H1 (cell line): ENCODE measurements at regions not wholly inside any gene's neighbourhood (a gene's known extent, or its start where the extent isn't known, plus 50 kb on each side); places are given as distances from the start of the nearest gene placed in this dataset.

Experiments used
- CTCF ChIA-PET: fragments of 300-600 bp; sonication (Branson Sonifier 250); formaldehyde crosslinking; loops from one replicate; lab custom pipeline; 2021; ENCODE audit not compliant: partially characterized antibody; lab: Charles Lee
- POLR2A ChIA-PET: fragments of 300-600 bp; sonication (Branson Sonifier 250); formaldehyde crosslinking; loops from one replicate; lab custom pipeline; 2021; ENCODE audit warnings: inconsistent platforms; ENCODE audit not compliant: partially characterized antibody; lab: Charles Lee
- DNase-seq, 2 experiments: peaks; one replicate each; pipeline versions ENCODE4 v3.0.0 to v3.0.0-alpha.2; 2010 to 2022; ENCODE audit warnings: low spot score in 2 of 2, low read depth in 1 of 2, mixed read lengths in 1 of 2
- FAIRE-seq: peaks from 2 replicates; lab custom pipeline; 2011; peaks lifted over from hg19 to GRCh38; lab: Jason Lieb, UNC
- H2AFZ ChIP-seq: 2 replicates; pipeline ENCODE4 v1.8.1; 2012; ENCODE audit warnings: low read length, inconsistent platforms
- H2AK5ac ChIP-seq: 2 replicates; pipeline ENCODE4 v1.6.1; 2013; ENCODE audit warnings: low read depth, low read length
- H2BK120ac ChIP-seq: replicated peaks from 2 replicates; pipeline ENCODE3; 2013; ENCODE audit warnings: low read depth, low read length, inconsistent platforms
- H2BK12ac ChIP-seq: 2 replicates; pipeline ENCODE4 v1.6.1; 2013; ENCODE audit warnings: low read depth, low read length
- H2BK15ac ChIP-seq: 2 replicates; pipeline ENCODE4 v1.6.1; 2013; ENCODE audit warnings: low read length
- H2BK20ac ChIP-seq: 2 replicates; pipeline ENCODE4 v1.6.1; 2013; ENCODE audit warnings: low read length
- H2BK5ac ChIP-seq: 2 replicates; pipeline ENCODE4 v1.6.1; 2013; ENCODE audit warnings: low read depth, low read length
- H3K14ac ChIP-seq: 2 replicates; pipeline ENCODE4 v1.6.1; 2013; ENCODE audit warnings: inconsistent platforms; ENCODE audit not compliant: insufficient read length
- H3K18ac ChIP-seq: 2 replicates; pipeline ENCODE4 v1.6.1; 2013; ENCODE audit warnings: low read length; ENCODE audit errors: extremely low read depth
- H3K23ac ChIP-seq: 2 replicates; pipeline ENCODE4 v1.6.1; 2013; ENCODE audit warnings: inconsistent platforms; ENCODE audit not compliant: insufficient read length
- H3K23me2 ChIP-seq: 2 replicates; pipeline ENCODE4 v1.6.1; 2013; ENCODE audit warnings: low read depth, low read length
- H3K27ac ChIP-seq: 2 replicates; pipeline ENCODE4 v1.6.1; 2011; ENCODE audit warnings: low read depth, low read length, inconsistent platforms
- H3K27me3 ChIP-seq, 4 experiments: replicated peaks in 1 of 4; 1 replicate in 1 of 4; 2 replicates in 3 of 4; pipeline versions ENCODE4 v1.6.1 to v1.8.1; 2011 to 2013; ENCODE audit warnings: low read length in 3 of 4, mild to moderate bottlenecking in 3 of 4, inconsistent platforms in 2 of 4, mixed read lengths in 2 of 4, moderate library complexity in 1 of 4; ENCODE audit not compliant: control insufficient read depth in 3 of 4, insufficient read depth in 3 of 4; ENCODE audit errors: extremely low read depth in 1 of 4
- H3K36me3 ChIP-seq, 4 experiments: 2 replicates each; pipeline versions ENCODE4 v1.6.1 to v1.8.1; 2011 to 2013; ENCODE audit warnings: mild to moderate bottlenecking in 4 of 4, low read length in 3 of 4, moderate library complexity in 2 of 4, control low read depth in 1 of 4, inconsistent platforms in 1 of 4; ENCODE audit not compliant: insufficient read depth in 4 of 4, control insufficient read depth in 2 of 4
- H3K4ac ChIP-seq: replicated peaks from 2 replicates; pipeline ENCODE3; 2013; ENCODE audit warnings: low read length, low read depth, mixed read lengths, inconsistent platforms; ENCODE audit not compliant: insufficient read length
- H3K4me1 ChIP-seq, 4 experiments: replicated peaks in 1 of 4; 1 replicate in 1 of 4; 2 replicates in 3 of 4; pipeline versions ENCODE4 v1.6.1 to v1.8.1; 2011 to 2013; ENCODE audit warnings: low read length in 3 of 4, inconsistent platforms in 2 of 4, mixed read lengths in 1 of 4; ENCODE audit not compliant: insufficient read depth in 4 of 4, control insufficient read depth in 3 of 4
- H3K4me2 ChIP-seq, 2 experiments: 2 replicates each; pipeline versions ENCODE4 v1.6.1 to v1.8.1; 2011 to 2013; ENCODE audit warnings: low read depth in 2 of 2, low read length in 2 of 2, control low read depth in 1 of 2, inconsistent platforms in 1 of 2, mild to moderate bottlenecking in 1 of 2; ENCODE audit not compliant: insufficient read depth in 1 of 2
- H3K4me3 ChIP-seq, 4 experiments: fragments of 200-600, 300-600 bp in 1 of 4; sonication (generic), shearing (Covaris generic), sonication (Bioruptor Twin) in 1 of 4; 2 replicates each; pipeline versions ENCODE4 v1.5.1 to v1.8.1; 2011 to 2016; ENCODE audit warnings: low read length in 4 of 4, low read depth in 3 of 4, control low read depth in 2 of 4, inconsistent platforms in 2 of 4, mild to moderate bottlenecking in 2 of 4, mixed read lengths in 1 of 4, moderate library complexity in 1 of 4; ENCODE audit not compliant: insufficient read depth in 2 of 4; ENCODE audit errors: extremely low read depth in 1 of 4
- H3K56ac ChIP-seq: replicated peaks from 2 replicates; pipeline ENCODE3; 2013; ENCODE audit warnings: low read depth, mild to moderate bottlenecking, mixed read lengths, low read length, inconsistent platforms; ENCODE audit not compliant: insufficient read length
- H3K79me1 ChIP-seq: 2 replicates; pipeline ENCODE4 v1.6.1; 2013; ENCODE audit warnings: low read depth, low read length, control low read depth
- H3K79me2 ChIP-seq, 2 experiments: 2 replicates each; pipeline versions ENCODE4 v1.6.1 to v1.8.1; 2012 to 2013; ENCODE audit warnings: low read length in 2 of 2, mild to moderate bottlenecking in 2 of 2, inconsistent platforms in 1 of 2; ENCODE audit not compliant: insufficient read depth in 2 of 2, control insufficient read depth in 1 of 2
- H3K9ac ChIP-seq, 4 experiments: replicated peaks in 1 of 4; 1 replicate in 1 of 4; 2 replicates in 3 of 4; pipeline versions ENCODE4 v1.6.1 to v1.8.1; 2011 to 2013; ENCODE audit warnings: low read depth in 3 of 4, low read length in 3 of 4, control low read depth in 2 of 4, mild to moderate bottlenecking in 2 of 4, moderate library complexity in 2 of 4, inconsistent platforms in 1 of 4; ENCODE audit errors: extremely low read depth in 1 of 4
- H3K9me3 ChIP-seq, 2 experiments: 2 replicates each; pipeline versions ENCODE4 v1.6.1 to v1.8.1; 2012 to 2013; ENCODE audit warnings: mild to moderate bottlenecking in 2 of 2, moderate library complexity in 2 of 2, control low read depth in 1 of 2, inconsistent platforms in 1 of 2, low read depth in 1 of 2, low read length in 1 of 2, mixed read lengths in 1 of 2; ENCODE audit not compliant: insufficient read depth in 2 of 2
- H4K20me1 ChIP-seq, 2 experiments: replicated peaks in 1 of 2; 2 replicates each; pipeline versions ENCODE3 to v1.8.1; 2011 to 2013; ENCODE audit warnings: inconsistent platforms in 2 of 2, low read length in 2 of 2, mild to moderate bottlenecking in 1 of 2; ENCODE audit not compliant: insufficient read depth in 2 of 2, control insufficient read depth in 1 of 2
- H4K5ac ChIP-seq: 2 replicates; pipeline ENCODE4 v1.6.1; 2013; ENCODE audit warnings: low read length, low read depth, mixed read lengths, inconsistent platforms; ENCODE audit not compliant: insufficient read length
- H4K8ac ChIP-seq: 2 replicates; pipeline ENCODE4 v1.8.0; 2013; ENCODE audit warnings: mild to moderate bottlenecking, moderate library complexity, low read length, inconsistent platforms; ENCODE audit not compliant: insufficient read depth; ENCODE audit errors: extremely low read depth
- H4K91ac ChIP-seq: replicated peaks from 2 replicates; pipeline ENCODE3; 2013; ENCODE audit warnings: low read length, mixed read lengths, inconsistent platforms; ENCODE audit not compliant: insufficient read length
- ASH2L ChIP-seq: fragments of 200-600, 300-600 bp; sonication (generic); IDR thresholded peaks from one replicate; pipeline ENCODE4 v1.7.1; 2017; ENCODE audit warnings: low read length
- CEBPB ChIP-seq: IDR thresholded peaks from 2 replicates; pipeline ENCODE4 v1.6.1; 2012; ENCODE audit warnings: low read depth, low read length
- MAFK ChIP-seq: IDR thresholded peaks from 2 replicates; pipeline ENCODE4 v1.6.1; 2012; ENCODE audit warnings: low read depth, mild to moderate bottlenecking, improper control_type of control experiment, low read length
- NRF1 ChIP-seq: IDR thresholded peaks from 2 replicates; pipeline ENCODE4 v1.6.1; 2011; ENCODE audit warnings: mild to moderate bottlenecking, low read depth, low read length, improper control_type of control experiment
- WGBS, 2 experiments: shearing (Covaris generic) in 1 of 2; methylation state at CpG; one replicate each; pipeline versions ENCODE4 v1.1.6 to v1.1.7; 2013 to 2015; ENCODE audit warnings: low lambda C conversion rate in 2 of 2, mixed read lengths in 2 of 2, inconsistent platforms in 1 of 2, low coverage in 1 of 2, missing lambda C conversion rate in 1 of 2; ENCODE audit not compliant: insufficient replicate concordance in 2 of 2, insufficient coverage in 1 of 2, insufficient read length in 1 of 2; ENCODE audit errors: extremely low coverage in 1 of 2, missing lambda C conversion rate in 1 of 2; 5-methylcytosine and 5-hydroxymethylcytosine counted together
- TF ChIP-seq, protein P1 (sequence below): IDR thresholded peaks from 2 replicates; pipeline ENCODE4 v1.6.1; 2012; ENCODE audit warnings: low read length, inconsistent platforms

GRCh38 chr3:194805546-194805945 is 119.9 kb downstream of the FAM43A start:
- no peak overlapping the region for H2BK120ac ChIP-seq
- no peak overlapping the region for H3K23ac ChIP-seq
- no peaks in the 10 kb centered on the region for H3K79me1 ChIP-seq
- no peaks in the 10 kb centered on the region for H3K79me2 ChIP-seq
- FAIRE-seq = no peak
- POLR2A ChIA-PET = no interaction called here
- no peak overlapping the region for H2AK5ac ChIP-seq
- peaks cover 0 to 7% (median 5%) of the 10 kb centered on the region in 4 experiments; a peak in 4 of 7 replicates for H3K4me1 ChIP-seq
- no peak overlapping the region for H4K91ac ChIP-seq
- no peak overlapping the region for H3K56ac ChIP-seq
- CTCF ChIA-PET = interaction anchor here (0.7 to 1.5 kb wide), 4 partner anchors 26 to 163 kb away, joined by 3 to 5 read pairs (median 4); no protein-coding TSS in a partner anchor
- no peaks in the 10 kb centered on the region for H3K9me3 ChIP-seq
- H2BK20ac ChIP-seq = no peak overlapping the region
- H3K4me2 ChIP-seq = no peak overlapping the region
- no peak overlapping the region for H3K18ac ChIP-seq
- H3K9ac ChIP-seq = no peak overlapping the region
- H4K8ac ChIP-seq = no peak overlapping the region
- H3K27me3 ChIP-seq = no peaks in the 10 kb centered on the region
- no peak for TF ChIP-seq MAFK
- TF ChIP-seq ASH2L = no peak
- TF ChIP-seq CEBPB = no peak
- no peak for TF ChIP-seq NRF1
- TF ChIP-seq, protein P1, sequence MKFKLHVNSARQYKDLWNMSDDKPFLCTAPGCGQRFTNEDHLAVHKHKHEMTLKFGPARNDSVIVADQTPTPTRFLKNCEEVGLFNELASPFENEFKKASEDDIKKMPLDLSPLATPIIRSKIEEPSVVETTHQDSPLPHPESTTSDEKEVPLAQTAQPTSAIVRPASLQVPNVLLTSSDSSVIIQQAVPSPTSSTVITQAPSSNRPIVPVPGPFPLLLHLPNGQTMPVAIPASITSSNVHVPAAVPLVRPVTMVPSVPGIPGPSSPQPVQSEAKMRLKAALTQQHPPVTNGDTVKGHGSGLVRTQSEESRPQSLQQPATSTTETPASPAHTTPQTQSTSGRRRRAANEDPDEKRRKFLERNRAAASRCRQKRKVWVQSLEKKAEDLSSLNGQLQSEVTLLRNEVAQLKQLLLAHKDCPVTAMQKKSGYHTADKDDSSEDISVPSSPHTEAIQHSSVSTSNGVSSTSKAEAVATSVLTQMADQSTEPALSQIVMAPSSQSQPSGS = no peak
- H2BK15ac ChIP-seq = no peak overlapping the region
- no peaks in the 10 kb centered on the region for H3K36me3 ChIP-seq
- H2AFZ ChIP-seq = no peak overlapping the region
- no peak overlapping the region for H3K14ac ChIP-seq
- no peak overlapping the region for H3K4ac ChIP-seq
- H4K5ac ChIP-seq = no peak overlapping the region
- no peak for DNase-seq
- H2BK5ac ChIP-seq = no peak overlapping the region
- no peak overlapping the region for H3K27ac ChIP-seq
- H3K4me3 ChIP-seq = no peak overlapping the region
- no peaks in the 10 kb centered on the region for H4K20me1 ChIP-seq
- WGBS, 2 experiments = 66% methylated on average over 4 of the region's 4 CpGs; no CpG with 5 or more reads in 1 of the 2 experiments
- no peak overlapping the region for H2BK12ac ChIP-seq
- H3K23me2 ChIP-seq = no peaks in the 10 kb centered on the region
